ENCODE measurements at regions not wholly inside any gene's neighbourhood (a gene's known extent, or its start where the extent isn't known, plus 50 kb on each side); places are given as distances from the start of the nearest gene placed in this dataset.

DNA sequence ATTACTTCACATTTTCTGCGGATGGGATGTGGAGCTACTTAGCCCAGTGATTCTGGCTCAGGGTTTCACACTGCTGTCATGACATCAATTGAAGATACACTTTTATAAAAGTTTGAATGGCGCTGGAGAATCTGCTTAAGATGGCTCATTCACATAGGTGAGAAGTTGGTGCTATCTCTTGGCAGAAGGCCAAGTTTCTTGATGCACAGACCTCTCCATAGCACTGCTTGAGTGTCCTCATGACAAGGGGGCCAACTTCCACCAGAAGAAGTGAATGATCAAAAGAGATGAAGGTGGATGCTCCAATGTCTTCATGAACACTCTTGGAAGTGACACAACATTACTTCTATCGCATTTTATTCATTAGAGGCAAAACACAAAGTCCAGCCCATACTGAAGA lies 403.7 kb upstream of the CCNG1 start:
- DNase-seq (ENCODE audit: low read depth), result no peak
- no peak overlapping the region for H3K4me3 ChIP-seq (ENCODE audit: low read depth, low read length)
- TF ChIP-seq, protein P1, sequence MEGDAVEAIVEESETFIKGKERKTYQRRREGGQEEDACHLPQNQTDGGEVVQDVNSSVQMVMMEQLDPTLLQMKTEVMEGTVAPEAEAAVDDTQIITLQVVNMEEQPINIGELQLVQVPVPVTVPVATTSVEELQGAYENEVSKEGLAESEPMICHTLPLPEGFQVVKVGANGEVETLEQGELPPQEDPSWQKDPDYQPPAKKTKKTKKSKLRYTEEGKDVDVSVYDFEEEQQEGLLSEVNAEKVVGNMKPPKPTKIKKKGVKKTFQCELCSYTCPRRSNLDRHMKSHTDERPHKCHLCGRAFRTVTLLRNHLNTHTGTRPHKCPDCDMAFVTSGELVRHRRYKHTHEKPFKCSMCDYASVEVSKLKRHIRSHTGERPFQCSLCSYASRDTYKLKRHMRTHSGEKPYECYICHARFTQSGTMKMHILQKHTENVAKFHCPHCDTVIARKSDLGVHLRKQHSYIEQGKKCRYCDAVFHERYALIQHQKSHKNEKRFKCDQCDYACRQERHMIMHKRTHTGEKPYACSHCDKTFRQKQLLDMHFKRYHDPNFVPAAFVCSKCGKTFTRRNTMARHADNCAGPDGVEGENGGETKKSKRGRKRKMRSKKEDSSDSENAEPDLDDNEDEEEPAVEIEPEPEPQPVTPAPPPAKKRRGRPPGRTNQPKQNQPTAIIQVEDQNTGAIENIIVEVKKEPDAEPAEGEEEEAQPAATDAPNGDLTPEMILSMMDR (IDR thresholded peaks at IDR 0.05; ENCODE audit: low read depth, low read length, missing control alignments), result no peak

DNA sequence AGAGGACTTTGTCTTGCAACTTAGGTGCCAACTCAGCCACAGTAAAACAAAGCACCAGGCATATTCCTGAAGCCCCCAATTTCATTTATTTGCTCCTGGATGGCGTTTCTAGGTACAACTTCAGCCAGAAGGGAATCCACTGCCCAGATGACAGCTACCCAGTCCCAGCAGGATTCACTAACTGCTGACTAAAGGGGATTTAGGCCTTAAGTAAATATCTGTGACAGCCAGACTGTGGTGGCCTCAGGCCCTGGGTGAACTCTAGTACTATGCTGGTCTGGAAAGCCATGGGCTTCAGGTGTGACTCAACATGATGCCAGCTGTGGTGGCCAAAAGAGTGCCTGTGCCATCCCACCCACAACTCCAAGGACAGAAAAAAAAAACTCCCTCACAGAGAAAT lies 396.1 kb upstream of the CCNG1 start:
- DNase-seq (ENCODE audit: low read depth), result no peak

DNA sequence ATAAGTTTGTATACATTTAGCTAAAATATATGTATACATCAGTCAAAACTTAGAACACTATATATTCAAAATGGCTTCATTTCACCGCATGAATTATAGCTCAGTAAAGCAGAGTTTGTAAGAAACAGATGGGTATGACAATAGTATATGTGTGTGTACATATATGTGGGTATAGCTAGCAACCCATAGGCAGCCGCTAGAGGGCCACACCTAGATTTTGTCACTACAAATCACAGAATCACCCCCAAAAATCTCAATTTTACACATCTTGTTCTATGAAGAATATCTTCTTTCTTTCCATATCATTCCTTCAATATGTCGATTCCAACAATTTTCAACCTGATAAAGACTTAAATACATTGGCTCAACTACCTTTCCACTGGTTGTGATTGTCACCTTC lies 357.8 kb upstream of the CCNG1 start:
- DNase-seq (ENCODE audit: low read depth), result no peak
- TF ChIP-seq, protein P1 (IDR thresholded peaks at IDR 0.05; ENCODE audit: low read depth, low read length, missing control alignments), result peak; percentile 68
- no peak overlapping the region for H3K4me3 ChIP-seq (ENCODE audit: low read depth, low read length)

More for the DNA sequence above, 396.1 kb upstream of the CCNG1 start:
- no peak overlapping the region for H3K4me3 ChIP-seq (ENCODE audit: low read depth, low read length)
- TF ChIP-seq, protein P1 (IDR thresholded peaks at IDR 0.05; ENCODE audit: low read depth, low read length, missing control alignments), result no peak

DNA sequence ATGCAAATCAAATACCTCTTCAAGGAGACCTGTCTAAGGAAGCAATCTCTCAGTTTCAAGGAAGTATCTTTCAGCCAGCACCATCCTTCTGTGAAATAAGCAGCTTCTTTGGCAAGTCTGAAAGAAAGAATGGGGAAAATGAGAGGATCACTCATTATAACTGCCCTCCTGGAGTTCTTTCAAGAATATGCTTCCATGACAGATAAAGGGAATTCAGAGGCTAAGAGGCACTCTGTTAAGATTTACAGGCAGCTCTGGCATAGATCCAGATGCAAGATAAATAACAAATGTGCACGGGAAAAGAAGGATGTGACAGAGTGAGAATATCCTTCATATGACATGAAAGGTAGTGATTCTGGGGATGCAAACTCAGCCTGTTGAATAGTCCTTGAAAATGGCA lies 348.2 kb upstream of the CCNG1 start:
- no peak overlapping the region for H3K4me3 ChIP-seq (ENCODE audit: low read depth, low read length)
- DNase-seq (ENCODE audit: low read depth), result no peak
- TF ChIP-seq, protein P1 (IDR thresholded peaks at IDR 0.05; ENCODE audit: low read depth, low read length, missing control alignments), result no peak

DNA sequence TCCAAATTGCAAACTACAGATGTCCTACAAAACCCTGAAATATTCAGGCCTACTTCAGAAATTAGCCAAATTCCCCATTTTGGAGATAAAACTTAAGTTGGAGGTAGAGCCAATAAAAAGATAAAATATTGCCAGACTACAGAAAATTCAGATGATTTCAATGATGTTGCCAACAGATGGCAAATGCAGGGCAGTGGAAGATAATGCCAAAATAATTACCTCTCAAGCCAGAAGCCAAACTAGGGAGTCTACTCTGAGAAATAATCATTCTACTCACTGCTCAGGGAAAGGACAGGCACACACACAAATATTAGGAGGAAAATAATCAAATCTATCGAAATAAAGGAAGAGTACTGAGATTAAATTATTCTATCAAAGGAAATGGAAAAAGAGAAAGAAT lies 347.5 kb upstream of the CCNG1 start:
- TF ChIP-seq, protein P1 (IDR thresholded peaks at IDR 0.05; ENCODE audit: low read depth, low read length, missing control alignments), result no peak
- no peak overlapping the region for H3K4me3 ChIP-seq (ENCODE audit: low read depth, low read length)
- no peak for DNase-seq (ENCODE audit: low read depth)

DNA sequence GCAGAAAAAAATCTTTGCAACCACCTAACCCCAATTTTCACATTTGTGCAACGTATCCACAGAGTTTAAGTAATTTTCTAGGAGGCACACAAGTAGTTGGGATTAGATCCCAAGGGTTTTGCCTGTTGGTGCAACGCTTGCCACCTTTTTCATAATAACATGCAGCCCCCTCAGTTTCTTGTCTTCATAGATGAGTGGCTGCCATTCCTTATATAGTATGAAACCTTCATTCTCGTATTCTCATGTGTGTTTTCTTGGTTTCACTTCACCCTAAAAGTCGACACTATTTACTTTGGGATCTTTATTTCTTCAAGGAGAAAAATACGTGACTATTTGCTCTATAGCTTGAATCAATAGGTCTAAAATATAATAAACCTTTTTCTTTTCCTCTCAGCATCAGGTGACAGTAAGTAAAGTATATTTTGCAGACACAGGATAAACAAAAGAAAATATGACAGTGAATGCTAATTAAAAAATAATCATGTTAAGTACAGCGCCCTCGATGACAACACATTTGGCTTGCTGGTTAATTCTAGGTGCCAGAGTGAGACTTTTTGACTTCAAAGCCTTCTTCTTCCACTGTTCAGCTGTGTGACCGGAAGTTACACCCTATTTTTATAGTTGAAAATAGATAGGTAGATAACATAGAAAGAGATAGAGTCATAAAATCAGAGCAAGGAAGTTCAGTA lies 342.8 kb upstream of the CCNG1 start:
- no peak for DNase-seq (ENCODE audit: low read depth)
- TF ChIP-seq, protein P1 (IDR thresholded peaks at IDR 0.05; ENCODE audit: low read depth, low read length, missing control alignments), result no peak
- no peak overlapping the region; the same call in 1 of the 2 replicates for H3K4me3 ChIP-seq (ENCODE audit: low read depth, low read length)

DNA sequence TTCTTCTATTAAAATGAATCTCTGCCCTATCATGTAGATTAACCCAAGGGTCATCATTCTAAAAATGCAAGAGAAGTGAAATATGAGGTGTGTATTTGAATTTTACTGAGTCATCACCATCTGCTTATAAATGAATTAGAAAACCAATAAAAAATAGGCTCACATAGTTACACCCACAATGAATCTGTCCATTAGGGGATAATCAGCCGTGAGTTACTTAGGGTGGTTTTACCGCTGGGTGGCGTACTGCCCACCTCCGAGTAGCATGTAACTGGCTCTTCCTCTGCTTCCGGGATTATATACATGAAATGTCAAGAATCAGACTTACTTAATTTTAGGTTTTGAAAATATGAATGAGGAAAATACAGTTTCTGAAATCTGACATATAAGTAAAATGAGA lies 332.9 kb upstream of the CCNG1 start:
- no peak overlapping the region for H3K4me3 ChIP-seq (ENCODE audit: low read depth, low read length)
- TF ChIP-seq, protein P1 (IDR thresholded peaks at IDR 0.05; ENCODE audit: low read depth, low read length, missing control alignments), result peak; percentile 9
- DNase-seq (ENCODE audit: low read depth), result no peak
